GM21423 (cell line): ENCODE measurements at regions not wholly inside any gene's neighbourhood (a gene's known extent, or its start where the extent isn't known, plus 50 kb on each side); places are given as distances from the start of the nearest gene placed in this dataset.
"Not testable (repeated sequence)": the region's sequence is repeated elsewhere in the genome, so short reads cannot be mapped to it uniquely, and the experiment has no call there.

Experiments used
- ATAC-seq: cut with Tn5 transposase; IDR thresholded peaks from one replicate; pipeline ENCODE4 v1.9.1; 2021; ENCODE audit warnings: mild to moderate bottlenecking, moderate library complexity; ENCODE audit not compliant: unreplicated experiment

GRCh38 chr6:113354204-113354895, 502.8 kb upstream of the MARCKS start:
- no peak for ATAC-seq

- ATAC-seq = no peak
Observed at GRCh38 chr6:113356139-113356538, 501.0 kb upstream of the MARCKS start.

- no peak for ATAC-seq
Observed at GRCh38 chr6:113357041-113357440, 500.1 kb upstream of the MARCKS start.

GRCh38 chr6:113358063-113358583, 499.0 kb upstream of the MARCKS start:
- no peak for ATAC-seq

- ATAC-seq = no peak
Observed at GRCh38 chr6:113359155-113360140, 497.7 kb upstream of the MARCKS start.

- no peak for ATAC-seq
Observed at GRCh38 chr6:113361014-113361645, 496.0 kb upstream of the MARCKS start.

GRCh38 chr6:113362301-113363047, 494.7 kb upstream of the MARCKS start:
- no peak for ATAC-seq

GRCh38 chr6:113363048-113363798, 493.9 kb upstream of the MARCKS start:
- ATAC-seq = no peak

GRCh38 chr6:113363866-113364265, 493.3 kb upstream of the MARCKS start:
- ATAC-seq = no peak

GRCh38 chr6:113364766-113365165, 492.4 kb upstream of the MARCKS start:
- no peak for ATAC-seq

- no peak for ATAC-seq
Observed at GRCh38 chr6:113365191-113365590, 492.0 kb upstream of the MARCKS start.

- ATAC-seq = no peak
Observed at GRCh38 chr6:113366505-113366904, 490.6 kb upstream of the MARCKS start.

- ATAC-seq = no peak
Observed at GRCh38 chr6:113370508-113371502, 486.3 kb upstream of the MARCKS start.

GRCh38 chr6:113375466-113375865, 481.7 kb upstream of the MARCKS start:
- ATAC-seq = not testable (repeated sequence)

GRCh38 chr6:113375950-113376846, 480.9 kb upstream of the MARCKS start:
- no peak for ATAC-seq

- ATAC-seq = no peak
Observed at GRCh38 chr6:113376847-113377165, 480.3 kb upstream of the MARCKS start.

GRCh38 chr6:113377362-113377942, 479.7 kb upstream of the MARCKS start:
- ATAC-seq = peak; percentile 59
